Left forelimb (tissue), 1 donor: ENCODE measurements at regions not wholly inside any gene's neighbourhood (a gene's known extent, or its start where the extent isn't known, plus 50 kb on each side); places are given as distances from the start of the nearest gene placed in this dataset.
"Not testable (repeated sequence)": the region's sequence is repeated elsewhere in the genome, so short reads cannot be mapped to it uniquely, and the experiment has no call there.

ENCODE experiments used
- DNase-seq: peaks from one replicate; pipeline ENCODE4 v3.0.0-alpha.2; 2018; ENCODE audit warnings: low spot score

DNA sequence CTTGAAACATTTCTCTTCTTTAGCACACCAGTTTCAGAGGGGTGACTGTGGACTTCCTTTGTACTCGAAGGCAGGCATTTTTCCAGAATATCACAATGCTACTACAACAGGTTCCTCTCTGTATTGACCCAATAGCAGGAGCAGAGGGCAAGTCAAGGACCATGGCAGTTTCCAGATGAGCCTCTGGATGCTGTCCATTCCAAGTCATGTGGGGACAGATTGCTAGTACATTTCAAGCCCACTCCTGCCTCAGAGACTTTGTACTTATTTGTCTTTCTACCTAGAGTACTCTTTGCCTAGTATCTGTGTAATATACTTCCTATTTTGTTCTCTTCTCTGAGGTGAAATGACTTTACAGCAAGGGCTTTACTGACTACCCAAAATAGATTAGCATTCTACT lies 373.9 kb downstream of the PIK3C3 start:
- DNase-seq, result no peak

DNA sequence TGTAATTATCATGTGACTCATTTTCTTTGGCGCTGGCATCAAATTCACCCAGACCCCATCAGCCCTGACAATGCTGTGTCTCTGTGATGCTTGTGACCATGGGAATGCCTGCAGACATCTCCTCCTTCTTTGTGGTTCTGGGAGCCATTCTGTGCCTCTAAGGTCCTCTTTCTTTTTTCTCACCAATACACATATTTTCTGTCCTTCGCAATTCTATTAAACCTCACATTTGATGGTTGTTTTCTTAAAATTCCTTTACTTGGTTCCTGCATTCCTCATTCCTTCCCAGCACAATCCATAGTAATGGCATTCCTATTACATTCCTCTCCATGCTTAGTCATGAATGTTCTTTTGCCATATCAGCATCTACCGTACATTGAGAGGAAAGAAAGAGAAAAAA lies 375.3 kb downstream of the PIK3C3 start:
- DNase-seq, result no peak

DNA sequence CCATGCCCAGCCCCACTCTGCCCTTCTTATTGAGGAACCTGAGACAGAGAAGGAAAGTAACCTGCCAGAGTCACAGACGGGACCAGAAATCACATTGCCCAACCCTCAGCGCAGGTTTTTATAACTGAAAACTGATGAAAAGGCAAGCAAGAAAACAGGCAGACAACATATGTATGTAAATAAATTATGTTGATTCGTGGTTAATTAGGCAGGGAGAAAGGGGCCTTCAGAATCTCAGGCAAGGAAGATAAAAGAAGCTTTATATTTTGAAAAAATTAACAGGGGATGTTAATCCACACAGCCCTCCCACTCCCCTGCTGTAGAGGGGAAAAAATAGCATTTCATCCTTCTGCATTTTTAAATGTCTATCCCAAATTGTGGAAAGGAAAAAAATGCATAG lies 378.5 kb downstream of the PIK3C3 start:
- no peak for DNase-seq

DNA sequence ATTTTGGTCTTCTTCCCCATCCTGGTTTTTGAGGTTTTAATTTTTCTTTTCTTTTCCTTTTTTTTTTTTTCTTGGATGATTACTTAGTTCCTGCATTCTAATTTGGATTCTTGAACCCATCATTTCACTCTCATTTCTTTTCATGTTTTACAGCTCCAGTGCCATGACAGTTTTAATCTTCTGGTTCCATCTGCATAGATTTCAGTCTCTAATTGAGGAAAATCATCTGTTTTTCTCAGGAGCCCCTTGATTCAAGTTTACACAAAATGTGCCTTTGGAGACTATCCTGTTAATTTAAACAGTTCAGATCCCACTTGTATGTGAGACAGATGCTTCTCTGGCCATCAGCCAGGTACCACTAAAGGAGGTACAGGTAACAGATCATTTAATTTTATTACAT lies 379.9 kb downstream of the PIK3C3 start:
- DNase-seq, result no peak

DNA sequence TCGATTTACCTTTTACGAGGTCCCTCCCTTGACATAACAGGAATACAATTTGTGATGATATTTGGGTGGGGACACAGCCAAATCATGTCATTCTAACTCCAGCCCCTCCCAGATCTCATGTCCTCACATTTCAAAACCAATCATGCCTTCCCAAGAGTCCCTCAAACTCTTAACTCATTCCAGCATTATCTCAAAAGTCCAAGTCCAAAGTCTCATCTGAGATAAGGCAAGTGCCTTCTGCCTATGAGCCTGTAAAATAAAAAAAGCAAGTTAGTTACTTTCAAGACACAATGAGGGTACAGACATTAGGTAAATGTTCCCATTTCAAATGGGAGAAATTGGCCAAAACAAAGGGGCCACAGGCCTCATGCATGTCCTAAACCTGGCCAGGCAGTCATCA lies 381.1 kb downstream of the PIK3C3 start:
- no peak for DNase-seq

DNA sequence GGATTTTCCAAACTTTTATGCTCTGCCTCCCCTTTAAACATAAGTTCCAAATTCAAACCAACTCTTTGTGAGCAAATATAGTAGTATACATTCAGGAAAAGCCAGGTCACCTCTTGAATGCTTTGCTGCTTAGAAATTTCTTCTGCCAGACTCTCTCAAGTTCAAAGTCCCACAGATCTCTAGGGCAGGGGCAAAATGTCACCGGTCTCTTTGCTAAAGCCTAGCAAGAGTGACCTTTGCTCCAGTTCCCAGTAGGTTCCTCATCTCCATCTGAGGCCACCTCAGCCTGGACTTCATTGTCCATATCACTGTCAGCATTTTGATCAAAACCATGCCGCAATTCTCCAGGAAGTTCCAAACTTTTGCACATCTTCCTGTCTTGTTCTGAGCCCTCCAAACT lies 382.3 kb downstream of the PIK3C3 start:
- DNase-seq, result not testable (repeated sequence)

DNA sequence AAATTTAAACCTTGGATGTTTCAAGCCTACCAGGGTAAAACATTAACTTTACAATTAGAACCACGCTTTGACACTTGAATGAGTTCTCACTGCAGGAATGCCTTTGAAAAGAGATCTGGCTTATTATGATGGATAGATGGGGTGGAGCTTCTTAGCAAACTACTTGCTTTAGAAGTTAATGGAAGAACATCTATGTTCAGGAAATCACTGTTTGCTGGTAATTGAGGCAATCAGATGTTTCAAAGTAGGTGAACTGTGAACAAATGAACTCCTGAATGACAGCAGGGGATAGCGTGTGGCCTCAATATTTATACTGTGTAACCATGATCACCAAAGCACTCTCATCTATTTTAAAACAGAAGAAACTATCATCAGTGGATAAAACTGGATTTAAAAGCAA lies 383.6 kb downstream of the PIK3C3 start:
- DNase-seq, result no peak

DNA sequence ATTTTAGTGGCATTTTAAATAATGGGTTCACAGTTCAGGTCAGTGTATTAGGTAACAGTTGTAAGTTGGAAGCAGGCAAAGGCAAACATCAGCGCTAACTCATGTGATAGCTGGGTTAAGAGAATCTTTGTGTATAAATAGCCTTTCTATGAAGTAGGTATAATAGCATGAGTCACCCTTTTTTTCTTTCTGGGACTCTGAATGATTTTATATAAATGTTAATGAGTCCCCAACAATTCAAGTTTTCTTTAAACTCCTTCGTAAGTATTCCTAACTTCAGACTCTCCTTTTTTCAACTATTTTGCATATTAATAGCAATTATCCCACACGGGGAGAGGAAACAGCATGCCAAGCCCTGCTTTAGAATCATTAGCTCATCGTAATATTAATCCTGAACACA lies 384.3 kb downstream of the PIK3C3 start:
- no peak for DNase-seq

DNA sequence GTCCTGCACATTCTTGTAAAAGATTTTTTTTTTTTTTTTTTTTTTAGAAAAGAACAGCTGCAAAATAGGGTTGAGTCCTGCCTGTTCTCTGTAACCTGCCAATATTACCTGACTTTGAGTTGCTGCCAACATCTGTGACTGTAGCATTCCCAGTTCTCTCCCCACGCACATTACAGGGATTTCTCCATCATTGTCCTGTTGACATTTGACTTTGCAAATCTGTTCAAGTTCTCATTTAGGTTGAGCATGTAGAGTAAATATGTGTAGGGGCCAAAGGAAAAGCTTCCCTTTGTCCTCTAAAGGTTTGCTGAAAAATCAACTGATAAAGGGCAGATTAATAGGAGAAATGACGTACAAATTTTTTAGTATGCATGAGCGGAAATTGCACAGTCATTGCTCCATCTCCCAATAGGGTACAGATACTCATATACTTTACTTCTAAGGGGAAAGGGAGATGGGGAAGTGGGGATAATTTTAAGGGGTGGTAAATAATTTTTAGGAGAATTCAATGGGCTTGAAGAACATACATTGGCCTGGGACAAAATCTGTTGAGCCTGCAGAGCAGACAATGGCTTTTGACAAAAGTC lies 385.5 kb downstream of the PIK3C3 start:
- DNase-seq, result no peak

DNA sequence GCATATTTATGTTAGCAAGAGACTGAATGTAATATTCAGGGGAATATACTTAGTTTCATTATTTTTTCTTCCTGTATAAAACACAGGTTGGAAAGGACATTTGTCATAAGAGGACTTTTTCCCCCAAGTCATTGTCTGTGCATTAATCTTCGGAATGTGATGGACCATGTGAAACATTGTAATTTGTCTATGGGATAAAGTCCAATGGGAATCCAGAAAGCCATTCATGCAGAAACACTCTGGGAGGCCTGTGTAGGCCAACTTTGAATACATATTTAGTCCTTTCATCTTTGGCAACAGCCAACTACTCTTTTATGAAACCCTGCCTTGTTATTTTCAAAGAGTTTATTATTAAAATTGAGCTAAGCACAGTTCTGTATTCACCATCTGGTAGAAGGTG lies 386.4 kb downstream of the PIK3C3 start:
- DNase-seq, result no peak

DNA sequence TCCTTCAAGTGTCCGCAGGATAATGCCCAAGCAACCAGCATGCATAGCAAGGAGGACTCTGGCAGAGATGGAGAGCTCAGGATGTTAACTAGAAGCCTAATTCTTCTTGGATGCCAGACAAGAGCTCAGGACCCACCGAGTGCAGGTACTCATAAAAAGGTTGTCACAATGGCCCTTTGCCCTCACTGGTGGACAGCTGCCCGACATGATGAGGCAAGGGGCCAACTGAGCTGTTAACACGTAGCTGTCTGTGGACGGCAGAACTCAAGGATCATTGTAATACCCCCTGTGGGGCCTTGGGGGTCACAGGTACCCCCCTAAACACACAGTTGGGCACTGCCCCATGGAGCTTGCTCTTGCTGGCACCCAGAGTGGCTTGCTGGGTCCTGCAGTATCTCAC lies 393.7 kb downstream of the PIK3C3 start:
- DNase-seq, result no peak

DNA sequence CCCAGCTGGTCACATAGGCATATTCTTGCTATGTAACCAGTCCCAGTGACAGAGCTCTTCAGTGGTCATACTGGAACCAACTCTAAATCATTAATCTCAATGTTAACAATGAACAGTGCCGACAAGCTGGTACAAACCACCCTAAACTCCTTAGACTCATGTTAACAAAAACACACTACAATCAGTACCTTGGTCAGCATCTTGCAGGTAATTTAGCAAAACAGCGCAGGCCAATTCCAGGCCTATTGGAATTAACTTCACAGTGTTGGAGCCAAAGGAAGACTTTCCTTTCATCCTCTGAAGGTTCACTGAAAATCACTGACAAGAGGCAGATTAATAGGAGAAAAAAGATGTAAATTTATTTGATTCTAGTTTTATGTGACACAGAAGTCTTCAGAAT lies 396.4 kb downstream of the PIK3C3 start:
- no peak for DNase-seq

DNA sequence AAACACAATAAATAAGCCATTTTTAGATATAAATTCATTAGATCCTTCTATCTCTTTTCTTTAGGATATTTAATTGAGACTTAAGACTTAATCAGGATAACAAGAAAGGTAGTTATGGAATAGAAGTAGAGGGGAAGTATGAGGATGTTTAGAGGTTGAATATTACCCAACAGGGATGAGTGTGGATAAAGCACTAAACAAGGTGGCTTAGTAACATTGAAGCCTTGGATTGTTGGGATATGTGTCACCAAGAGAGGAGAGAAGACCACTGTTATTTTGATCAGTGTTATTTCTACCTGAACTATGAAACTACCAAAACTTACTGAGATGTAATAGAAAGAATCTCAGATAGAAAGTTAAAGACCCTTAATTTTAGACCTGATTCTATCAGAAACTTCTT lies 405.7 kb downstream of the PIK3C3 start:
- no peak for DNase-seq

DNA sequence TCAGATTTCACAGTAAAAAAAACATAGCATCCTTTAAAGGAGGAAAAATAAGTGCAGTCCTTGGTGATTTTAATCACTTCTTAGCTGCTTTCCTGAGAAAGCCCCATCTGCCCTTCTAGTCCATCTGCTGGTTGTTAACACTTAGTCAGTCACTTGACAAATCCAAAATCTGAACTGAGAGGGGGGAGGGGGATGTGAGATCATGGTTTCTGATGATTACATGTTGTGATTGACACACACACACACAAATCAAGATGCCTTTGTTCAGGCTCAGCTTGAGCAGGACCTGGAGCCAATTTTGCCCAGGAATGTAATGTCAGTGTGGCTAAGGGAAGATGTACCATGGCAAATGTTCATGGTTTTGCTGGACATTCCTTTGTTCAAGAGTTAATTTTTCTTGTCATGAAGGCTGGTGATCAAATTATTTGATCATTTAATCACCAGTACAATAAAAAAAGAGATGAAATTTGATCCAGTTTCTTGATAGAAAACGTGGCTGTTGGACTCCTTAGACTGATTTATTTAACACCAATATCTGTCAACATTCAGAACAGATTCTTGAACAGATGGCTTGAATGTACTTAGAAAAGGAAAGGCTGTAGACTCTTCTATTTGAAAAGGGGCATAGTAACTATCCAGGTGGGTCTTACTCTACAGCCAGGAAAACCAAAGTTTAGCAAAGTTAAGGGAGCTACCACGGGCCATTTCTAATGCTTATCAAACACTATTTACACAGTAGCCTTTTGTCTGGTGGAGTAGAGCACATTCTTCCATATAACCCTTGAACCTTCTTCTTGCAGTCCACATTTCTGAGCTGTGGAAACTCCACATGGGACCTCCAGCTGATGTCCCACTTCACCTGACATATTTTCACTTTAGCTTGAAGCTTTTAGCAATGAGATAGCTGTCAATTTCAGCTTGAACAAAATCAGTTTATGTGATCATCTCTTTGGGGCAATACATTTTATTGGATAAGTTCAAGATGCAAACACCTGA lies 408.7 kb downstream of the PIK3C3 start:
- DNase-seq, result no peak

DNA sequence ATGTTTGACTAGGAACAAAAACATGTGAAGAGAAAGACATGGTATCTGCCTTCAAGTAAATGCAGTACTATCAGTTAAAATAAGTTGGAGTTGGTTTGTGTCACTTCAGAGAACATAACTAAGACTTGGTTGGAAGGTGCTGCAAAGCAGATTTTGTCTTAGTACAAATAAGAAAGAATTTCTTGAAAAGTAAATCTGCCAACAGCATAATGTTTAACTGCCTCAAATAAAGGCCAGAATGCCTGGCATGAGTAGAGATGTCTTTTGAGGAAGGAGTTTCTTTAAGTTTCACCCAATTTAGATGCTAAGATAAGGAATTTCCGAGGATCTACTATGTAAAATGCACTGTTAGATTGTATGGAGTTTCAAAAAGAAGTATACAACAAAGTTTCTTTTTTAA lies 409.7 kb downstream of the PIK3C3 start:
- no peak for DNase-seq

DNA sequence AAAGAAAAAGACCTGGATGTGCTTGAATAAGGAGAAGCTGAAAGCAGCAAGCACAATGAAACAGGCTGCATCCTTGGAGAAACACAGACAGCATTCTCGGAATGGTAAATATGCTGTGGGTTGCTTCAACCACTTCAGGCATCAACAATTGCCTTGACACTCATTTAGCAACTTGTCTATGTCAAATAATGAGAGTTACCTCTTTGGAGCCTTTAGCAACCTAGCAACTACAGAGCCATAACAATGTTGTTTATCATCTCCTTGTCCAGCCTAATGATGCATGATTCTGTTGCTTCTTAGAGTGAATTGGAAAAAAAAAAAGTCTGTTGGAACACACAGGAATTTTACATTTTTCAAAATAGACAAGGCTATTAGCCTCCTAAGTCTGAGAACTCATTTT lies 410.6 kb downstream of the PIK3C3 start:
- no peak for DNase-seq

DNA sequence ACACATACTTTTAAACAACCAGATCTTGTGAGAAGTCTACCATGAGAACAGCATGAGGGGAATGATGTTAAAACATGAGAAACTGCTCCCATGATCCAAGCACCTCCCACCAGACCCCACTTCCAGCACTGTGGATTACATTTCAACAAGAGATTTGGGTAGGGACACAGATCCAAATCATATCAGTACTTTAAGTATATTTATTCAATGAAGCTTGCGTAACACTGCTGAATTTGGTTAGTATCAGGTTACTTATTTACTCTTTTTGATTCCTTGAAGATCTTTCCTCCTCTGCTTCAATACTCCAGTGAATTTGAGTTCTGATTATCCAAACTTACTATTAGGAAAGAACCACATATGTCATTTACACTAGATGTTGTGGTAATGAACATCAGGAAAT lies 418.6 kb downstream of the PIK3C3 start:
- no peak for DNase-seq

DNA sequence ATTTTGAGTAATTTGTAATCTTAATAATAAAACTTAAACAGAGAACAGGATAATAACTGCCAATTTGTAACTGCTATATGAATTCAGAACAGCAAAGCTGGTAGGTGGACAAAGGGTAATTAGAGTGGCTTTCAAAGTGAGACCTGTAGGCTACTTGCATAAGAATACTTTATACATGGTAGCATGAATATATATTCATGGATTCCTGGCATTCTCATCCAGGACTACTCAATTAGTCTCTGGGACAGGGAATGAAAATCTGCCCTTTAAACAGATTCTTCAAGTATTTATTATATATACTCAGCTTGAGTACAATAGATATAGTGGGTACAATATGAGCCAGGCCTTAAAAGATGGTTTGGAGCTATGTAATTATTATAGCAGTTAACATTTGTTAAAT lies 419.9 kb downstream of the PIK3C3 start:
- no peak for DNase-seq

DNA sequence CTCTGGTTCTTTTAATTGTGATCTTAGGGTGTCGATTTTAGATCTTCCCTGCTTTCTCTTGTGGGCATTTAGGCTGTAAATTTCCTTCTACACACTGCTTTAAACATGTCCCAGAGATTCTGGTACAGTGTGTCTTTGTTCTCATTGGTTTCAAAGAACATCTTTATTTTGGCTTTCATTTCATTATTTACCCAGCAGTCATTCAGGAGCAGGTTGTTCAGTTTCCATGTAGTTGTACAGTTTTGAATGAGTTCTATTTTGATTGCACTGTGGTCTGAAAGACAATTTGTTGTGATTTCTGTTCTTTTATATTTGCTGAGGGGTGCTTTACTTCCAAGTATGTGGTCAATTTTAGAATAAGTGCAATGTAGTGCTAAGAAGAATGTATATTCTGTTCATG lies 423.8 kb downstream of the PIK3C3 start:
- not testable (repeated sequence) for DNase-seq

DNA sequence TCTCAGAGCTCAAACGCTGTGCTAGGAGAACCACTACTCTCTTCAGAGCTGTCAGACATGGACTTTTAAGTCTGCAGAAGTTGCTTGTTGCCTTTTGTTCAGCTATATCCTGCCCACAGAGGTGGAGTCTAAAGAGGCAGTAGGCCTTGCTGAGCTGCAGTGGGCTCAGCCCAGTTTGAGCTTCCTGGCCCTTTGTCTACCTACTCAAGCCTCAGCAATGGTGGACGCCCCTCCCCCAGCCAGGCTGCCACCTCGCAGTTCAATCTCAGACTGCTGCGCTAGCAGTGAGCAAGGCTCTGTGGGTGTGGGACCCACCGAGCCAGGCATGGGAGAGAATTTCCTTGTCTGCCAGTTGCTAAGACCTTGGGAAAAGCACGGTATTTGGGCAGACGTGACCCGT lies 426.2 kb downstream of the PIK3C3 start:
- DNase-seq, result not testable (repeated sequence)

DNA sequence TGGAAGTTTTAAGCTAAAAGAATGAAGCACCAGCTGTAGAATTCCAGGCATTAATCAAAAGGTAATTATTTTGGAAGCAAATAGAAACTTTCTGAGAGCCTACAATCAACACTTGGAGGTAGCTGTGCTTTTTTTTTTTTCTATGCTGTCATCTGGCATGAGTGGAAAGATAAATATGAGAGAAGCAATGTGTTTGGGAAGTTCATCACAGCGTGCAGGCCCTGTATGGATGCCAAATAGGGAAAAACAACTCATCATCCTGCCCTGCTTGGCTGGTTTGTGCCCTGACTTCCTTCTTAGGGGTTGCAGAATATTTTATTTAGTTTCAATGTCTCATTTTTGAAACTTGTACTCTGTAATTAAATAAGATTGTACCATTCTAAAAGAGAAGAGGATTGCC lies 437.4 kb downstream of the PIK3C3 start:
- DNase-seq, result no peak

DNA sequence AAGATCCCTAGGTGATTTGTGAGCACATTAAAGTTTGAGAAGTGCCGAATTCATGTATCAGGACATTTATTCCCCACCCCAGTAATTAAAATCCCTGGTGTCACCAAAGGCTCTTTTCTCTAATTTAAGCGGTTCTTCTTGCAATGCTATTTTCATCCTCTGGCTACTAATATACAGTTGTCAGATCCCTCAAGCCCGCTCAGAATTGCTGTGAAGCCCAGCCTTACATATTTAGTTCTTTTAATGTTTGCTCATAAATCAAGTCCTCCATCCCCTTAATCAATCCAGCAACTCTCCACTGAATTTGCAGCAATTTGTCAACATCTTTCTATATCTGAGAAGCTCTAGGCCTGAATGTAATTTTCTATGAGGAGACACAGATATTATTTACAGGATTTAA lies 437.9 kb downstream of the PIK3C3 start:
- no peak for DNase-seq

DNA sequence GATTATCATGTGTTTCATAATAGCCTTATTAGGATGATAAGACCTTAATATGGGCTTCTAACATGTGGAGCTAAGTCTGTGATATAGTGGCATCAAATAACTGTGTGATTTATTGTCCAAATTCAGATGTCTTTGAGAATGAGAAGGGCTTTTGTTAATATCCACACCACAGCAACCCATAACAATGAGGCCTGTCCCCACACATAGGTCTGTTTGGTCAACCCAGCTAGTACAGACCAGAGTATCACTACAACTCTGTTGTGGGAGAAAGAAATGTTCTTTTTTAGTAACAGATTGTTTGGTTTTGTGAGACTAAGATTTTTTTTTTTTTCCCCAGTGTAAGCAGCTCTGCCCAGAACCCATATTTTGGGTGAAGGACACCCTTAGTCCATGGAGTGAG lies 439.2 kb downstream of the PIK3C3 start:
- DNase-seq, result no peak
